Loucy (cell line): ENCODE measurements at regions not wholly inside any gene's neighbourhood (a gene's known extent, or its start where the extent isn't known, plus 50 kb on each side); places are given as distances from the start of the nearest gene placed in this dataset.

Experiments used
- H2AFZ ChIP-seq: fragments of 200-600 bp; sonication (generic); 2 replicates; pipeline ENCODE4 v1.6.0; 2016; ENCODE audit warnings: antibody characterized with exemption, mild to moderate bottlenecking, low read length, moderate library complexity
- H3F3A ChIP-seq: fragments of 200-600 bp; 2 replicates; pipeline ENCODE4 v1.6.0; 2016; ENCODE audit warnings: antibody characterized with exemption, low read depth, mild to moderate bottlenecking
- H3K27me3 ChIP-seq: fragments of 200-600 bp; sonication (generic); 2 replicates; pipeline ENCODE4 v1.6.1; 2014; ENCODE audit warnings: low read length, mild to moderate bottlenecking; ENCODE audit not compliant: insufficient read depth, poor library complexity, severe bottlenecking
- H3K36me3 ChIP-seq: fragments of 200-600 bp; sonication (generic); 2 replicates; pipeline ENCODE4 v1.6.1; 2016; ENCODE audit warnings: low read length; ENCODE audit not compliant: insufficient read depth
- H3K4me1 ChIP-seq: fragments of 200-600 bp; sonication (generic); 2 replicates; pipeline ENCODE4 v1.5.1; 2014; ENCODE audit warnings: low read length, mild to moderate bottlenecking; ENCODE audit not compliant: insufficient read depth, poor library complexity, severe bottlenecking
- H3K4me2 ChIP-seq: fragments of 200-600 bp; sonication (generic); 2 replicates; pipeline ENCODE4 v1.6.0; 2014; ENCODE audit warnings: antibody characterized with exemption, low read length, low read depth, mild to moderate bottlenecking; ENCODE audit not compliant: poor library complexity, severe bottlenecking
- H3K4me3 ChIP-seq: fragments of 200-600 bp; sonication (generic); 2 replicates; pipeline ENCODE4 v1.5.1; 2014; ENCODE audit warnings: low read length, mild to moderate bottlenecking, mixed read lengths; ENCODE audit not compliant: poor library complexity, severe bottlenecking
- H3K79me2 ChIP-seq: fragments of 200-600 bp; sonication (generic); 2 replicates; pipeline ENCODE4 v1.6.1; 2014; ENCODE audit warnings: low read length; ENCODE audit not compliant: insufficient read depth
- H3K9ac ChIP-seq: fragments of 200-600 bp; sonication (generic); 2 replicates; pipeline ENCODE4 v1.6.0; 2014; ENCODE audit warnings: mild to moderate bottlenecking, low read depth, low read length, moderate library complexity; ENCODE audit not compliant: poor library complexity, severe bottlenecking
- H3K9me2 ChIP-seq: fragments of 200-600 bp; sonication (generic); replicated peaks from 2 replicates; pipeline ENCODE4 v1.6.1; 2016; ENCODE audit warnings: low read depth, low read length, mixed read lengths
- H3K9me3 ChIP-seq: fragments of 200-600 bp; sonication (generic); 2 replicates; pipeline ENCODE4 v1.6.1; 2014; ENCODE audit warnings: mild to moderate bottlenecking, antibody characterized with exemption, low read length, low read depth; ENCODE audit not compliant: insufficient read depth
- H4K20me1 ChIP-seq: fragments of 200-600 bp; sonication (generic); 2 replicates; pipeline ENCODE4 v1.6.0; 2014; ENCODE audit warnings: antibody characterized with exemption, low read length, mild to moderate bottlenecking; ENCODE audit not compliant: insufficient read depth, poor library complexity, severe bottlenecking
- CTCF ChIP-seq: fragments of 200-600 bp; sonication (generic); conservative IDR thresholded peaks from 2 replicates; pipeline ENCODE4 v1.5.1; 2014; ENCODE audit warnings: mild to moderate bottlenecking, antibody characterized with exemption, low read length
- EZH2phosphoT487 ChIP-seq: fragments of 200-600 bp; IDR thresholded peaks from 2 replicates; pipeline ENCODE4 v1.6.1; 2018; ENCODE audit warnings: antibody characterized with exemption, mild to moderate bottlenecking, moderate library complexity, borderline replicate concordance

- Histone ChIP-seq H4K20me1 (no peaks in the 10 kb centered on the region), H3K4me1 (no peaks in the 10 kb centered on the region), H3K36me3 (no peaks in the 10 kb centered on the region), H3K79me2 (no peaks in the 10 kb centered on the region), H3K27me3 (no peaks in the 10 kb centered on the region), H2AFZ (no peak overlapping the region), H3K9ac (no peak overlapping the region), H3K9me2 (no peaks in the 10 kb centered on the region), H3K4me2 (no peak overlapping the region), H3K9me3 (no peaks in the 10 kb centered on the region), H3F3A (no peaks in the 10 kb centered on the region), H3K4me3 (no peak overlapping the region)
- no peak for TF ChIP-seq CTCF
- no peak for TF ChIP-seq EZH2phosphoT487
Observed at GRCh38 chr5:7053125-7053524, 339.9 kb downstream of the TENT4A start.

GRCh38 chr5:7053528-7054209 is 340.4 kb downstream of the TENT4A start:
- Histone ChIP-seq H3K4me3 (no peak overlapping the region), H3K4me1 (no peaks in the 10 kb centered on the region), H3K9ac (no peak overlapping the region), H3F3A (no peaks in the 10 kb centered on the region), H3K9me3 (no peaks in the 10 kb centered on the region), H4K20me1 (no peaks in the 10 kb centered on the region), H3K36me3 (no peaks in the 10 kb centered on the region), H2AFZ (no peak overlapping the region), H3K9me2 (no peaks in the 10 kb centered on the region), H3K27me3 (no peaks in the 10 kb centered on the region), H3K79me2 (no peaks in the 10 kb centered on the region), H3K4me2 (no peak overlapping the region)
- no peak for TF ChIP-seq EZH2phosphoT487
- no peak for TF ChIP-seq CTCF

GRCh38 chr5:7066471-7067235 is 329.3 kb upstream of the ADCY2 start:
- TF ChIP-seq CTCF, result no peak
- no peak for TF ChIP-seq EZH2phosphoT487
- H3K4me1 ChIP-seq, result no peaks in the 10 kb centered on the region
- H2AFZ ChIP-seq, result no peak overlapping the region
- H3K36me3 ChIP-seq, result no peaks in the 10 kb centered on the region
- no peaks in the 10 kb centered on the region for H3K9me2 ChIP-seq
- H3K9me3 ChIP-seq, result no peaks in the 10 kb centered on the region
- no peaks in the 10 kb centered on the region for H4K20me1 ChIP-seq
- no peaks in the 10 kb centered on the region for H3K79me2 ChIP-seq
- no peak overlapping the region for H3K9ac ChIP-seq
- H3F3A ChIP-seq, result no peaks in the 10 kb centered on the region
- H3K4me2 ChIP-seq, result no peak overlapping the region
- no peak overlapping the region for H3K4me3 ChIP-seq
- no peaks in the 10 kb centered on the region for H3K27me3 ChIP-seq
